GM19463 (cell line): ENCODE measurements at regions not wholly inside any gene's neighbourhood (a gene's known extent, or its start where the extent isn't known, plus 50 kb on each side); places are given as distances from the start of the nearest gene placed in this dataset.

Experiments
- ATAC-seq: cut with Tn5 transposase; IDR thresholded peaks from one replicate; pipeline ENCODE4 v1.9.1; 2021; ENCODE audit warnings: mild to moderate bottlenecking, moderate library complexity; ENCODE audit not compliant: unreplicated experiment

DNA sequence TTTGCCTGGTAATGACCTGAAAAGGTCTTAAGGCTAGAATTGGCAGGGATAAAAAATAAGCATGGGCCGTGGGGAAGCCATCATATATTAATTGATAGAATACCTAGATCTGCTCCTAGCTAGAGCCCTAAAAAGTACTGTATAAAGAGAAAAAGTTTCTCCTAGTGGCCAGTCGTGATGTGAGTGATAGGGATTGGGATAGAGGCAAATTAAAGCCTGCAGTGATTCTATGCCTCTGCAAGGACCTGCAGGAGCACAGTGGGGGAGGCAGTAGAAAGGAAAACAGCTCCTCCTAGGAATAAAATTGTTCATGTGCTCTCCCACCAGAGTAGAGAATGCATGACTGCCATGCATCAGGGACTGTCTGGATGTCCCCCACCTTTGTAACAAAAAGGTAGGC lies 56.2 kb upstream of the FTMT start:
- ATAC-seq, result no peak

DNA sequence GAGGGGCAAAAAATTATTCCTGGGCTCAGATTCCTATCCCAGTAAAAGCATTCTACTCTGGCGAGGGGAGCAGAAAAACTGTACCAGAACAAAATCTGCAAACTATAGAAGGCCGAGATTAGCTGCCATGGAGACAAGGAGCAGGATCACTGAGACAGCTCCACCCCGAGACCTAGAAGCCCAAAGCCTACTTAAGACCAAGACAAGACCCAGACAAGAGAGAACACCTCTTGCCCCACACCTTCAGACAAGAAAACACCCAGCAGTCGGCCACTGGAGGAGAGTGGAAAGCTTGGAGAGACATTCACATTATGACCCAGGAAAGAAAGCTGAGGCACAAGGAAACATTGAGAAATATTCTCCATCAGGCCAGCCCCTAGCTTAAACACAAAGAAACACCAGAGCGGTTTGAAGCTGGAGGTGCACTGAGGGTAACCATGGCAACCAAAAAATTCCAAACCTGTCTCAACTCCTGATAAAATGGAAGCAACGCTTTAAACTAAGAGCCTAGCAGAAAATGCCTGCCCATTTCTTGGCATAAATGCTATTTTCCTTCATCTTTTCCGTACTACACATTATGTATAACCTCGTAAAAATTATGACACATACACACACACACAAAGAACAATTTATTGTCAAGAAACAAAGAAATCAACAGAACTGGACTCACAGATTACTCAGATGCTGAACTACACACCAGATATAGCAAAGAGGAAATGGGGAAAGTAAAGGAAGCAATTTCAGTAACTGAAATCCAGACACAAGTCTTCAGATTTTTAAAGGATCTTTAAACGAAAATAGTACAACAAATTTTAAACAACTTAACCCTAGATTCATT lies 53.8 kb upstream of the FTMT start:
- no peak for ATAC-seq
